ENCODE measurements at regions not wholly inside any gene's neighbourhood (a gene's known extent, or its start where the extent isn't known, plus 50 kb on each side); places are given as distances from the start of the nearest gene placed in this dataset.

- TF ChIP-seq ZNF274 (IDR thresholded peaks at IDR 0.05; ENCODE audit: low read depth, low read length) (no peak), SUZ12 (IDR thresholded peaks at IDR 0.05; ENCODE audit: extremely low read depth, insufficient read depth, insufficient read length) (no peak)
Observed at GRCh38 chr20:47865451-47865850, 80.2 kb upstream of the SULF2 start.
